Activated CD8-positive, alpha-beta T cell treated with anti-CD3 and anti-CD28 coated beads for 36 hours (primary cell): ENCODE measurements at regions not wholly inside any gene's neighbourhood (a gene's known extent, or its start where the extent isn't known, plus 50 kb on each side); places are given as distances from the start of the nearest gene placed in this dataset.

Experiments used
- ATAC-seq: fragments of 200-7000 bp; cut with Tn5 transposase; one replicate; pipeline ENCODE4 v1.10.0; 2021; ENCODE audit warnings: mild to moderate bottlenecking, moderate library complexity
- CTCF ChIA-PET: fragments of 350-600 bp; sonication (Branson Sonifier 250); formaldehyde crosslinking; loops from one replicate; lab custom pipeline; 2021; ENCODE audit warnings: antibody characterized with exemption; lab: Charles Lee
- POLR2A ChIA-PET: fragments of 350-600 bp; sonication (Branson Sonifier 250); formaldehyde crosslinking; loops from one replicate; lab custom pipeline; 2021; ENCODE audit warnings: antibody characterized with exemption; lab: Charles Lee
- DNase-seq: peaks from one replicate; pipeline ENCODE4 v3.0.0-alpha.2; 2020
- H3K27ac Mint-ChIP-seq: one replicate; pipeline ENCODE4 v1.8.0; 2021; ENCODE audit warnings: mild to moderate bottlenecking, mixed read lengths
- H3K27me3 Mint-ChIP-seq: one replicate; pipeline ENCODE4 v1.8.0; 2021; ENCODE audit warnings: mixed read lengths
- H3K36me3 Mint-ChIP-seq: one replicate; pipeline ENCODE4 v1.8.0; 2021; ENCODE audit warnings: low read depth, mixed read lengths
- H3K4me1 Mint-ChIP-seq: one replicate; pipeline ENCODE4 v1.8.0; 2021; ENCODE audit warnings: low read depth, mixed read lengths
- H3K4me3 Mint-ChIP-seq: one replicate; pipeline ENCODE4 v1.8.0; 2021; ENCODE audit warnings: mild to moderate bottlenecking, moderate library complexity, mixed read lengths
- H3K9me3 Mint-ChIP-seq: one replicate; pipeline ENCODE4 v1.8.0; 2021; ENCODE audit warnings: mixed read lengths
- CTCF ChIP-seq: fragments of 200-600 bp; IDR thresholded peaks from one replicate; pipeline ENCODE4 v1.8.0; 2022; ENCODE audit warnings: antibody characterized with exemption, mild to moderate bottlenecking
- intact Hi-C: fragments of 100-400 bp; cut with micrococcal nuclease; formaldehyde crosslinking; loops from one replicate; pipeline ENCODE4 v1.10.0; 2022

- intact Hi-C loops, result no loop called here
- ChIA-PET POLR2A (no interaction called here), CTCF (no interaction called here)
- DNase-seq, result no peak
- no peak overlapping the region for H3K27ac Mint-ChIP-seq
- ATAC-seq, result no peak
- no peaks in the 10 kb centered on the region for H3K9me3 Mint-ChIP-seq
- no peaks in the 10 kb centered on the region for H3K27me3 Mint-ChIP-seq
- H3K36me3 Mint-ChIP-seq, result no peaks in the 10 kb centered on the region
- no peaks in the 10 kb centered on the region for H3K4me1 Mint-ChIP-seq
- TF ChIP-seq CTCF, result no peak
- H3K4me3 Mint-ChIP-seq, result no peak overlapping the region
Observed at GRCh38 chr4:72919464-72919863, 150.1 kb downstream of the COX18 start.

GRCh38 chr4:72918362-72918761 lies 151.2 kb downstream of the COX18 start:
- no peak overlapping the region for H3K4me3 Mint-ChIP-seq
- TF ChIP-seq CTCF, result no peak
- ATAC-seq (no peak), DNase-seq (no peak)
- ChIA-PET CTCF (no interaction called here), POLR2A (no interaction called here)
- H3K4me1 Mint-ChIP-seq, result no peaks in the 10 kb centered on the region
- H3K9me3 Mint-ChIP-seq, result no peaks in the 10 kb centered on the region
- intact Hi-C loops, result no loop called here
- H3K27ac Mint-ChIP-seq, result no peak overlapping the region
- no peaks in the 10 kb centered on the region for H3K36me3 Mint-ChIP-seq
- no peaks in the 10 kb centered on the region for H3K27me3 Mint-ChIP-seq

DNA sequence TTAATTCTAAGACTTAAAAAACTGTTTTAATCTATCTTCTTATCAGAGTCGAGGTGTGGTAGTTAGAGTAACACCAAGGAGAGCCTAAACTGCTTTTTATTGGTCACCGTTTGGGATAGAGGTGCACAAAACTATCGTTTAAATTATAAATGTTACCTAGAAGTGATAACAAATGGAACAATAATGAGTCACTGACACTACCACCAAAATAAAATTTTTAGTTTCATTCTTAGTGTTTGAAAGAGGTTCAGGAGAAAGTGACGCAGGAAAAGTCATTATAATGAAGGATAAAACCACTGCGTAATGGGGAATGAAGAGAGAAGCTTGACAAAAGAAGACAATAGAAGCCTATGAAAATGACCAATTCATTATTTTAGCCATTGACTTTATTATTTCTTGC lies 158.2 kb downstream of the COX18 start:
- H3K27me3 Mint-ChIP-seq, result peaks cover 5% of the 10 kb centered on the region
- intact Hi-C loops, result no loop called here
- no peak for TF ChIP-seq CTCF
- CTCF ChIA-PET, result interaction anchor here (1.9 kb wide), 1 partner anchor 108 kb away, joined by 4 read pairs; no protein-coding TSS in a partner anchor
- no peak overlapping the region for H3K4me3 Mint-ChIP-seq
- no peaks in the 10 kb centered on the region for H3K36me3 Mint-ChIP-seq
- ATAC-seq (no peak), DNase-seq (no peak)
- no peaks in the 10 kb centered on the region for H3K9me3 Mint-ChIP-seq
- no peaks in the 10 kb centered on the region for H3K4me1 Mint-ChIP-seq
- no peak overlapping the region for H3K27ac Mint-ChIP-seq
- POLR2A ChIA-PET, result no interaction called here

DNA sequence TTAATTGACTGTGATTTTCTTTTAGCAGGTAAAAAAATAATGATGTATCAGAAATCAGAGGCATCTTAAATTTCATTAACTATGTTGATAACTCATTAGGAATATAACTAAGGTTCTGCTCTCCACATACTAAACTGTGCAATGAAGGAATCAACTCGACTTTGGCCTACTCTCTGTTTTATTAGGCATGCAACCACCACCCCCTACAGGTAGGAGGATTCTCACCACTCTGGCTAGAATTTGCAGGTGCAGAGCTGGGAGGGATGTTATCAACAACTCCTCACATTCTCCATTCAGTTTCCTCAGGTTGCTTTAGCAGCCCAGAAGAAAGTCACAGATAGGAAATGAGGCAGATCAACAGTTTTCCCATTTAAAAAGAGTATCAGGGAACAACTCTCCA lies 160.1 kb downstream of the COX18 start:
- DNase-seq (no peak), ATAC-seq (no peak)
- no peaks in the 10 kb centered on the region for H3K4me1 Mint-ChIP-seq
- H3K36me3 Mint-ChIP-seq, result no peaks in the 10 kb centered on the region
- ChIA-PET POLR2A (no interaction called here), CTCF (interaction anchor here (1.9 kb wide), 1 partner anchor 110 kb away, joined by 4 read pairs; no protein-coding TSS in a partner anchor)
- H3K27me3 Mint-ChIP-seq, result peaks cover 5% of the 10 kb centered on the region
- H3K9me3 Mint-ChIP-seq, result no peaks in the 10 kb centered on the region
- no peak overlapping the region for H3K27ac Mint-ChIP-seq
- intact Hi-C loops, result no loop called here
- H3K4me3 Mint-ChIP-seq, result no peak overlapping the region
- no peak for TF ChIP-seq CTCF

DNA sequence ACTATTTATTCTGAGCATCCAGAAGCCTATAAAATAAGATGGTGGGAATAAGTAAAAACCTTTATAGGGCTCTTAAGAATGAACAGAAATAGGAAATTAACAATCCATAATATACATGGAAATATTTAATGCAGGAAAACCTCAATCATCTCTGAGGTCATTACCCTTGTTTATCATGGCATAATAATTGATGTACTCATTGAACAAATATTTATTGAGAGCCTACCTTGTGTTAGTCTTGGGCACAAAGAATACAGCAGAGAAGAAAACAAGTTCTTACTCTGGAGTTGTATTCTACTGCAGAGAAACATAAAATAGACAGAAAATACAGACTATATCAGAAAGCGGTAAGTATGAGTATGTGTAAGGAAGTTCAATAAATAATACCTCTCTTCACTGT lies 167.2 kb downstream of the COX18 start:
- H3K27ac Mint-ChIP-seq, result no peak overlapping the region
- H3K36me3 Mint-ChIP-seq, result no peaks in the 10 kb centered on the region
- ChIA-PET POLR2A (no interaction called here), CTCF (no interaction called here)
- H3K4me1 Mint-ChIP-seq, result no peaks in the 10 kb centered on the region
- DNase-seq (no peak), ATAC-seq (no peak)
- H3K27me3 Mint-ChIP-seq, result peaks cover 2% of the 10 kb centered on the region
- intact Hi-C loops, result no loop called here
- no peaks in the 10 kb centered on the region for H3K9me3 Mint-ChIP-seq
- no peak for TF ChIP-seq CTCF
- no peak overlapping the region for H3K4me3 Mint-ChIP-seq
